ENCODE measurements at regions not wholly inside any gene's neighbourhood (a gene's known extent, or its start where the extent isn't known, plus 50 kb on each side); places are given as distances from the start of the nearest gene placed in this dataset.

GRCh38 chr18:37874721-37875120 is 309.1 kb upstream of the CELF4 start:
- Histone ChIP-seq H3K27ac (ENCODE audit: low read depth, low read length) (no peak overlapping the region), H3K18ac (ENCODE audit: extremely low read depth, low read length) (no peak overlapping the region), H3K23ac (ENCODE audit: insufficient read length) (no peak overlapping the region), H3K9ac (replicated peaks in 1 of 4; ENCODE audit: extremely low read depth in 1 of 4, low read depth in 3 of 4, low read length in 3 of 4) (no peak overlapping the region), H3K23me2 (ENCODE audit: low read depth, low read length) (no peaks in the 10 kb centered on the region), H4K8ac (ENCODE audit: extremely low read depth, insufficient read depth, low read length) (no peak overlapping the region), H2AK5ac (ENCODE audit: low read depth, low read length) (no peak overlapping the region), H3K4me2 (ENCODE audit: insufficient read depth in 1 of 2, low read depth in 2 of 2, low read length in 2 of 2) (no peak overlapping the region), H4K5ac (ENCODE audit: insufficient read length, low read depth, low read length) (no peak overlapping the region), H3K79me1 (ENCODE audit: low read depth, low read length) (no peaks in the 10 kb centered on the region), H2BK120ac (replicated peaks; ENCODE audit: low read depth, low read length) (no peak overlapping the region), H2BK20ac (ENCODE audit: low read length) (no peak overlapping the region), H2BK5ac (ENCODE audit: low read depth, low read length) (no peak overlapping the region), H3K56ac (replicated peaks; ENCODE audit: insufficient read length, low read depth, low read length) (no peak overlapping the region), H2BK12ac (ENCODE audit: low read depth, low read length) (no peak overlapping the region), H2BK15ac (ENCODE audit: low read length) (no peak overlapping the region), H3K14ac (ENCODE audit: insufficient read length) (no peak overlapping the region), H4K91ac (replicated peaks; ENCODE audit: insufficient read length, low read length) (no peak overlapping the region), H3K4me1 (replicated peaks in 1 of 4; ENCODE audit: control insufficient read depth in 3 of 4, insufficient read depth in 4 of 4, low read length in 3 of 4) (no peaks in the 10 kb centered on the region), H3K4ac (replicated peaks; ENCODE audit: insufficient read length, low read depth, low read length) (no peak overlapping the region), H2AFZ (ENCODE audit: low read length) (no peak overlapping the region), H3K79me2 (ENCODE audit: control insufficient read depth in 1 of 2, insufficient read depth in 2 of 2, low read length in 2 of 2) (no peaks in the 10 kb centered on the region), H3K4me3 (ENCODE audit: extremely low read depth in 1 of 4, insufficient read depth in 2 of 4, low read depth in 3 of 4, low read length in 4 of 4) (no peak overlapping the region), H3K27me3 (replicated peaks in 1 of 4; ENCODE audit: control insufficient read depth in 3 of 4, extremely low read depth in 1 of 4, insufficient read depth in 3 of 4, low read length in 3 of 4) (no peaks in the 10 kb centered on the region), H3K36me3 (ENCODE audit: control insufficient read depth in 2 of 4, insufficient read depth in 4 of 4, low read length in 3 of 4) (no peaks in the 10 kb centered on the region), H4K20me1 (replicated peaks in 1 of 2; ENCODE audit: control insufficient read depth in 1 of 2, insufficient read depth in 2 of 2, low read length in 2 of 2) (no peaks in the 10 kb centered on the region), H3K9me3 (ENCODE audit: insufficient read depth in 2 of 2, low read depth in 1 of 2, low read length in 1 of 2) (no peaks in the 10 kb centered on the region)
- ChIA-PET CTCF (ENCODE audit: partially characterized antibody) (no interaction called here), POLR2A (ENCODE audit: partially characterized antibody) (no interaction called here)
- FAIRE-seq = no peak
- TF ChIP-seq EGR1 (IDR thresholded peaks at IDR 0.05; ENCODE audit: borderline replicate concordance, low read depth, low read length) (no peak), SIX5 (IDR thresholded peaks at IDR 0.05; ENCODE audit: low read depth, low read length) (no peak), BCL11A (IDR thresholded peaks at IDR 0.05; ENCODE audit: low read depth in 2 of 2, low read length in 2 of 2) (no peak)
- DNase-seq (ENCODE audit: low read depth in 1 of 2, low spot score in 2 of 2) = no peak
- 100% methylated on average over 1 of the region's 1 CpG; no CpG with 5 or more reads in 1 of the 2 experiments for WGBS, 2 experiments (ENCODE audit: extremely low coverage in 1 of 2, insufficient coverage in 1 of 2, insufficient read length in 1 of 2, insufficient replicate concordance in 2 of 2, low coverage in 1 of 2, low lambda C conversion rate in 2 of 2, missing lambda C conversion rate in 1 of 2)

Measured in H1 (cell line).